ENCODE measurements at regions not wholly inside any gene's neighbourhood (a gene's known extent, or its start where the extent isn't known, plus 50 kb on each side); places are given as distances from the start of the nearest gene placed in this dataset.

GRCh38 chr5:73307645-73308355 is 134.8 kb downstream of the TMEM174 start:
- no peak overlapping the region for H3K4me3 ChIP-seq (ENCODE audit: low read length)
- no peaks in the 10 kb centered on the region for H3K4me1 ChIP-seq (ENCODE audit: insufficient read depth, low read length)
- no peak overlapping the region for H3K4me3 Mint-ChIP-seq
- peaks cover 49 to 87% of the 10 kb centered on the region in 2 donors for H3K27me3 Mint-ChIP-seq
- POLR2A ChIA-PET: no interaction called here
- H3K9me3 Mint-ChIP-seq: peaks cover 0 to 5% (median 1%) of the 10 kb centered on the region in 5 donors
- no peaks in the 10 kb centered on the region for H3K9me3 ChIP-seq (ENCODE audit: low read length)
- H3K36me3 ChIP-seq (ENCODE audit: insufficient read depth, low read length): no peaks in the 10 kb centered on the region
- H3K27ac Mint-ChIP-seq: peak overlapping the region in 1 of 8 donors; percentile 51
- peaks cover 8 to 14% (median 13%) of the 10 kb centered on the region in 3 donors for H3K4me1 Mint-ChIP-seq
- peaks cover 0 to 5% (median 0%) of the 10 kb centered on the region in 3 donors for H3K36me3 Mint-ChIP-seq
- H3K27ac ChIP-seq (ENCODE audit: low read depth, low read length): no peak overlapping the region
- H3K27me3 ChIP-seq (ENCODE audit: insufficient read depth, low read length, poor library complexity, severe bottlenecking): peaks cover 45% of the 10 kb centered on the region
- DNase-seq: no peak
- CTCF ChIA-PET: interaction anchor here (0.8 kb wide), 1 partner anchor 9 kb away, joined by 3 read pairs; no protein-coding TSS in a partner anchor

DNA sequence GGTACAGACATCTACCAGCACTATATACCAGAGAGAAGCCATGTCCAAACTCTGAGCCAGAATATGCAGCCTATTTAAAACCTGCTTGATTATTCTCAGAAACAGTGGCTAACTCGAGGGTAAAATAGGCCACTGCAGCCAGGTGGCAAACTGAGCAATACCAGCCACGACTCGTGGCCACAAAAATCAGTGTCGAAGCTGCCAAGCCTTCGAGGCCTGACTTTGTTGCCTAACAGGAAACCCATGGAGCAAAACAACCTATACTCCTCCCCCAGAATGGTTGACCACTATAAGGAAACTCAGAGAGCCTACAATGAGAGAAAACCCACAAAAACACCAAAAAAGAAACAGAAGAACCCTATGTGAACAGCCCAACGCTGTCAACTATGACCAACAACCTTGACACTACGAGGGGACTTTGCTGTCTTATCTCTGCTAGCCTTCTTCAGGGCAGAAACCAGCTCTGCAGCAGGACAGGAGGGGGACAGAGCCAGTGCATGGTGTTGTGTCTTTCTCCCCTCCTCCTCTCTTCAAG is 133.8 kb downstream of the TMEM174 start:
- ChIA-PET POLR2A (no interaction called here), CTCF (no interaction called here)
- Histone ChIP-seq H3K4me3 (ENCODE audit: low read length) (no peak overlapping the region), H3K36me3 (ENCODE audit: insufficient read depth, low read length) (no peaks in the 10 kb centered on the region), H3K9me3 (ENCODE audit: low read length) (no peaks in the 10 kb centered on the region), H3K27ac (ENCODE audit: low read depth, low read length) (no peak overlapping the region), H3K27me3 (ENCODE audit: insufficient read depth, low read length, poor library complexity, severe bottlenecking) (peaks cover 48% of the 10 kb centered on the region), H3K4me1 (ENCODE audit: insufficient read depth, low read length) (no peaks in the 10 kb centered on the region)
- H3K9me3 Mint-ChIP-seq: peaks cover 0 to 6% (median 4%) of the 10 kb centered on the region in 5 donors
- peaks cover 48 to 86% of the 10 kb centered on the region in 2 donors for H3K27me3 Mint-ChIP-seq
- H3K4me1 Mint-ChIP-seq: peaks cover 5 to 8% (median 8%) of the 10 kb centered on the region in 3 donors
- DNase-seq: no peak
- peaks cover 0 to 5% (median 0%) of the 10 kb centered on the region in 3 donors for H3K36me3 Mint-ChIP-seq
- no peak overlapping the region for H3K27ac Mint-ChIP-seq
- no peak overlapping the region for H3K4me3 Mint-ChIP-seq

GRCh38 chr5:73306078-73306719 is 133.2 kb downstream of the TMEM174 start:
- H3K4me3 ChIP-seq (ENCODE audit: low read length): no peak overlapping the region
- Mint-ChIP-seq H3K36me3 (peaks cover 0 to 5% (median 0%) of the 10 kb centered on the region in 3 donors), H3K27me3 (peaks cover 48 to 87% of the 10 kb centered on the region in 2 donors), H3K4me3 (no peak overlapping the region), H3K4me1 (peaks cover 3 to 5% (median 4%) of the 10 kb centered on the region in 3 donors), H3K9me3 (peaks cover 0 to 6% (median 4%) of the 10 kb centered on the region in 5 donors), H3K27ac (no peak overlapping the region)
- H3K36me3 ChIP-seq (ENCODE audit: insufficient read depth, low read length): no peaks in the 10 kb centered on the region
- ChIA-PET CTCF (interaction anchor here (1.0 to 3.3 kb wide), 2 partner anchors 145 to 148 kb away, joined by 4 to 12 read pairs; no protein-coding TSS in a partner anchor), POLR2A (no interaction called here)
- H3K4me1 ChIP-seq (ENCODE audit: insufficient read depth, low read length): no peaks in the 10 kb centered on the region
- DNase-seq: no peak
- peaks cover 53% of the 10 kb centered on the region for H3K27me3 ChIP-seq (ENCODE audit: insufficient read depth, low read length, poor library complexity, severe bottlenecking)
- H3K9me3 ChIP-seq (ENCODE audit: low read length): no peaks in the 10 kb centered on the region
- no peak overlapping the region for H3K27ac ChIP-seq (ENCODE audit: low read depth, low read length)

DNA sequence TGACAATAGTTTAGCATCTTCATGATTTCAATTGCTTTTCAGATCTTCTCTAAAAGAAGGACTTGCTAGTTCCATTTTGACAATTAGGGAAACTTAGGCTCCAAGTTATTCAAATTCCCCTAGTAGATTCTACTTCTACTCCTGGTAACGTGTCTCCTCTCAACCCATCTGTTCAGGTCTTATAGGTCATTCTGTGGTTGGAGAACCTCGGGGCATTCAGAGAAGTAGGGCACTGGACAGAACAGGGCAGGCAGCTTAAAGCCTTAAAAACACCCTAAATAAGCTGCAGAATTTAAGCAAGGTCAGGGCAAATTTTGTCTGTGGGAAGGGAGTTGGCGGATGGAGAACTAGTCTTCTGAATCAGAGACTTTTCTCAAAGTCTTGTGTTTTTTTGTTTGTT is 132.4 kb downstream of the TMEM174 start:
- H3K4me3 Mint-ChIP-seq: no peak overlapping the region
- ChIA-PET POLR2A (no interaction called here), CTCF (interaction anchor here (1.0 to 3.3 kb wide), 2 partner anchors 146 to 149 kb away, joined by 4 to 12 read pairs; no protein-coding TSS in a partner anchor)
- no peak overlapping the region for H3K27ac ChIP-seq (ENCODE audit: low read depth, low read length)
- no peaks in the 10 kb centered on the region for H3K4me1 ChIP-seq (ENCODE audit: insufficient read depth, low read length)
- H3K27me3 ChIP-seq (ENCODE audit: insufficient read depth, low read length, poor library complexity, severe bottlenecking): peaks cover 57% of the 10 kb centered on the region
- H3K4me3 ChIP-seq (ENCODE audit: low read length): no peak overlapping the region
- H3K36me3 Mint-ChIP-seq: peaks cover 0 to 5% (median 0%) of the 10 kb centered on the region in 3 donors
- peaks cover 52 to 92% of the 10 kb centered on the region in 2 donors for H3K27me3 Mint-ChIP-seq
- peaks cover 4 to 9% (median 7%) of the 10 kb centered on the region in 3 donors for H3K4me1 Mint-ChIP-seq
- H3K27ac Mint-ChIP-seq: no peak overlapping the region
- no peaks in the 10 kb centered on the region for H3K9me3 ChIP-seq (ENCODE audit: low read length)
- no peak for DNase-seq
- H3K36me3 ChIP-seq (ENCODE audit: insufficient read depth, low read length): no peaks in the 10 kb centered on the region
- H3K9me3 Mint-ChIP-seq: peaks cover 0 to 7% (median 4%) of the 10 kb centered on the region in 5 donors

- no peaks in the 10 kb centered on the region for H3K36me3 ChIP-seq (ENCODE audit: insufficient read depth, low read length)
- Mint-ChIP-seq H3K4me3 (no peak overlapping the region), H3K4me1 (peaks cover 14 to 19% (median 14%) of the 10 kb centered on the region in 3 donors), H3K36me3 (peaks cover 0 to 5% (median 0%) of the 10 kb centered on the region in 3 donors), H3K27me3 (peaks cover 57 to 92% of the 10 kb centered on the region in 2 donors), H3K27ac (peak overlapping the region in 1 of 8 donors; percentile 21), H3K9me3 (peaks cover 0 to 8% (median 4%) of the 10 kb centered on the region in 5 donors)
- peaks cover 64% of the 10 kb centered on the region for H3K27me3 ChIP-seq (ENCODE audit: insufficient read depth, low read length, poor library complexity, severe bottlenecking)
- H3K27ac ChIP-seq (ENCODE audit: low read depth, low read length): no peak overlapping the region
- no peaks in the 10 kb centered on the region for H3K4me1 ChIP-seq (ENCODE audit: insufficient read depth, low read length)
- H3K4me3 ChIP-seq (ENCODE audit: low read length): no peak overlapping the region
- CTCF ChIA-PET: interaction anchor here (3.3 kb wide), 1 partner anchor 147 kb away, joined by 12 read pairs; no protein-coding TSS in a partner anchor
- DNase-seq: no peak
- POLR2A ChIA-PET: no interaction called here
- H3K9me3 ChIP-seq (ENCODE audit: low read length): no peaks in the 10 kb centered on the region
These were observed 131.4 kb downstream of the TMEM174 start for GRCh38 chr5:73304381-73304780.

DNA sequence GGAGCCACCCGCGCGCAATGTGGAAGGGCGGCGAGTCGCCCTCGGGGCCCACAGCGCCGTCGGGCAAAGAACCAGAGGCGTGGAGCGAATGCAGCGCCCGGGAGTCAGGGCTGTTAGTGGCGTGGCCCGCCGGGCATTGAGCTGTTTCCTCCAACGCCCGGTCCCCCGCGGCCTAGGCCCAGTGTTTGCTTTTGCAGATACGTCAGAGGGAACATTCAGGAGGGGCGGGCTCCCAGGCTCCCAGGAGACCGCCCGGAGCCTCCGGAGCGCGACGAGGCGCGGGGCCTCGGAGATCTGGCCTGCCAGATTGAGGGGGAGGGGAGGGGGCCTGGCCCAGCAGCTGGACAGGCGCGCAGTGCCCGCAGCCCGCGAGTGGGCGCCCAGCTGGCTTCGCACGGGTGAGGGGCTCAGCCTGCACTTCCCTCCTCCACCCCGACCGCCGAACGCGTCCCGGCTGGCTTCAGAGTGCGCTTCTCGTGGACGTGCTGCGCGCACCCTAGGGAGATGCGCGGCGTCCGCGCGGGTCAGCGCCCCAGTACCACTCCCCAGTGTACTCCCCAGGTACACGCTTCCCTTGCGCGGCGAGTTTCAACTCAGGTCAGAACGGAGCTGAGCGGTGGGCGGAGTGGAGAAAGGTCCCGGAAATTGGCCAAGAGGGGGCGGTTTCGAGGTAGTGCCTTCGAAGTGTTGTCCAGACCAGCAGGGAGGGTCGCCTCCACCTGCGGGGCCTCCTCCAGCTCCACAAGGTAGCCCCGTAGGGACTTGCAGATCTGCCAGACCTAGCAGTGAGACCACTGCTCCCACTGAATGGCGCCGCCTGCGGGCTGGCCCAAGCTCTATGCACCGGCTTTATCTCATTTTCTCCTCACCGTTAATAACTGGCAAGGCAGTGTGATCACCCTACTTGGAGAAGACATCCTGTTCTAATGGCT is 130.4 kb downstream of the TMEM174 start:
- H3K27ac ChIP-seq (ENCODE audit: low read depth, low read length): no peak overlapping the region
- ChIA-PET CTCF (interaction anchor here (3.3 kb wide), 1 partner anchor 148 kb away, joined by 12 read pairs; no protein-coding TSS in a partner anchor), POLR2A (no interaction called here)
- peaks cover 0 to 5% (median 0%) of the 10 kb centered on the region in 3 donors for H3K36me3 Mint-ChIP-seq
- peaks cover 21 to 27% (median 22%) of the 10 kb centered on the region in 3 donors for H3K4me1 Mint-ChIP-seq
- DNase-seq: no peak
- H3K27ac Mint-ChIP-seq: peak overlapping the region in 1 of 8 donors; percentile 40
- peak overlapping the region in 1 of 7 donors; percentile 30 for H3K4me3 Mint-ChIP-seq
- H3K4me3 ChIP-seq (ENCODE audit: low read length): no peak overlapping the region
- no peaks in the 10 kb centered on the region for H3K36me3 ChIP-seq (ENCODE audit: insufficient read depth, low read length)
- H3K4me1 ChIP-seq (ENCODE audit: insufficient read depth, low read length): no peaks in the 10 kb centered on the region
- peaks cover 65 to 92% of the 10 kb centered on the region in 2 donors for H3K27me3 Mint-ChIP-seq
- peaks cover 72% of the 10 kb centered on the region for H3K27me3 ChIP-seq (ENCODE audit: insufficient read depth, low read length, poor library complexity, severe bottlenecking)
- peaks cover 0 to 13% (median 4%) of the 10 kb centered on the region in 5 donors for H3K9me3 Mint-ChIP-seq
- H3K9me3 ChIP-seq (ENCODE audit: low read length): no peaks in the 10 kb centered on the region

GRCh38 chr5:73302797-73303147 is 129.8 kb downstream of the TMEM174 start:
- Histone ChIP-seq H3K27me3 (ENCODE audit: insufficient read depth, low read length, poor library complexity, severe bottlenecking) (peaks cover 74% of the 10 kb centered on the region), H3K27ac (ENCODE audit: low read depth, low read length) (no peak overlapping the region), H3K4me3 (ENCODE audit: low read length) (no peak overlapping the region), H3K9me3 (ENCODE audit: low read length) (no peaks in the 10 kb centered on the region), H3K36me3 (ENCODE audit: insufficient read depth, low read length) (no peaks in the 10 kb centered on the region), H3K4me1 (ENCODE audit: insufficient read depth, low read length) (no peaks in the 10 kb centered on the region)
- POLR2A ChIA-PET: no interaction called here
- Mint-ChIP-seq H3K4me3 (peak overlapping the region in 2 of 7 donors; percentile 9 to 13), H3K9me3 (peaks cover 0 to 13% (median 4%) of the 10 kb centered on the region in 5 donors), H3K4me1 (peaks cover 21 to 27% (median 22%) of the 10 kb centered on the region in 3 donors), H3K27ac (peak overlapping the region in 1 of 8 donors; percentile 40), H3K36me3 (peaks cover 0 to 5% (median 0%) of the 10 kb centered on the region in 3 donors), H3K27me3 (peaks cover 64 to 87% of the 10 kb centered on the region in 2 donors)
- DNase-seq: no peak
- CTCF ChIA-PET: no interaction called here

All from CD8-positive, alpha-beta memory T cell (primary cell).